GM21526 (cell line): ENCODE measurements at regions not wholly inside any gene's neighbourhood (a gene's known extent, or its start where the extent isn't known, plus 50 kb on each side); places are given as distances from the start of the nearest gene placed in this dataset.

Source experiments
- ATAC-seq: cut with Tn5 transposase; IDR thresholded peaks from one replicate; pipeline ENCODE4 v1.9.1; 2021; ENCODE audit warnings: moderate library complexity; ENCODE audit not compliant: unreplicated experiment, low FRiP score

- ATAC-seq: no peak
Observed at GRCh38 chr6:170179616-170180324, 111.1 kb downstream of the DLL1 start.

- ATAC-seq: no peak
Observed at GRCh38 chr6:170178561-170179477, 112.1 kb downstream of the DLL1 start.

- no peak for ATAC-seq
Observed at GRCh38 chr6:170177772-170178560, 112.9 kb downstream of the DLL1 start.

GRCh38 chr6:170176898-170177771 lies 113.7 kb downstream of the DLL1 start:
- no peak for ATAC-seq

- ATAC-seq: no peak
Observed at GRCh38 chr6:170176136-170176897, 114.6 kb downstream of the DLL1 start.

GRCh38 chr6:170175644-170176135 lies 115.2 kb downstream of the DLL1 start:
- no peak for ATAC-seq

- no peak for ATAC-seq
Observed at GRCh38 chr6:170174771-170175643, 115.9 kb downstream of the DLL1 start.

GRCh38 chr6:170174124-170174770 lies 116.6 kb downstream of the DLL1 start:
- no peak for ATAC-seq

- no peak for ATAC-seq
Observed at GRCh38 chr6:170173335-170173881, 117.5 kb downstream of the DLL1 start.

- no peak for ATAC-seq
Observed at GRCh38 chr6:170172825-170173256, 118.0 kb downstream of the DLL1 start.

- no peak for ATAC-seq
Observed at GRCh38 chr6:170172392-170172791, 118.5 kb downstream of the DLL1 start.

- no peak for ATAC-seq
Observed at GRCh38 chr6:170167657-170168159, 123.2 kb downstream of the DLL1 start.

- ATAC-seq: no peak
Observed at GRCh38 chr6:170166511-170167122, 124.3 kb downstream of the DLL1 start.

- no peak for ATAC-seq
Observed at GRCh38 chr6:170165471-170166117, 125.3 kb downstream of the DLL1 start.

GRCh38 chr6:170165085-170165470 lies 125.8 kb downstream of the DLL1 start:
- ATAC-seq: no peak

GRCh38 chr6:170164271-170164900 lies 126.5 kb downstream of the DLL1 start:
- no peak for ATAC-seq
